ENCODE measurements at regions not wholly inside any gene's neighbourhood (a gene's known extent, or its start where the extent isn't known, plus 50 kb on each side); places are given as distances from the start of the nearest gene placed in this dataset.

DNA sequence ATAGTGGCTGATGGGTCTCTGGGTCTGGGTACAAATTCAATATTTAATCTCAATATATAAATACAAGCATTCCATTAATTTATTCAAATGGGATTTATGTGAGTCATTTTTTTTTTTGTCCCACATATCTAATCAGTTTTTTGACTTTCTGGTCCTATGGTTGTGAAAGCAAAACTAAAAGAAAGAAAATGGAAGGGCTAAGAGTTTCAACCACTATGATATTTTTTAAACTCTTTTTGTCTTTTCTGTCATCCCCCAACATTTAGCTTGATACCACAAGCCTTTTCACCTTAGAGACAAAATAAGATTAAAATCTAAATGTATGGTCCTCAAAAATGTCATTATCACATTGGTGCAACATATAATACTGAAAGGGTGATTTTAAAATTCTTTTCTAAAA, 602.7 kb upstream of the CHRM3 start:
- TF ChIP-seq SNAI2 (CRISPR knock-in tag; IDR thresholded peaks at IDR 0.05) (no peak), ARNTL (CRISPR knock-in tag; IDR thresholded peaks at IDR 0.05; ENCODE audit: borderline replicate concordance, low read depth) (no peak), RARB (CRISPR knock-in tag; IDR thresholded peaks at IDR 0.05) (no peak), TOX (CRISPR knock-in tag; IDR thresholded peaks at IDR 0.05; ENCODE audit: borderline replicate concordance) (no peak), TCF4 (CRISPR knock-in tag; IDR thresholded peaks at IDR 0.05; ENCODE audit: borderline replicate concordance) (no peak), CSRNP3 (CRISPR knock-in tag; IDR thresholded peaks at IDR 0.05) (no peak)
- TF ChIP-seq, protein P1, sequence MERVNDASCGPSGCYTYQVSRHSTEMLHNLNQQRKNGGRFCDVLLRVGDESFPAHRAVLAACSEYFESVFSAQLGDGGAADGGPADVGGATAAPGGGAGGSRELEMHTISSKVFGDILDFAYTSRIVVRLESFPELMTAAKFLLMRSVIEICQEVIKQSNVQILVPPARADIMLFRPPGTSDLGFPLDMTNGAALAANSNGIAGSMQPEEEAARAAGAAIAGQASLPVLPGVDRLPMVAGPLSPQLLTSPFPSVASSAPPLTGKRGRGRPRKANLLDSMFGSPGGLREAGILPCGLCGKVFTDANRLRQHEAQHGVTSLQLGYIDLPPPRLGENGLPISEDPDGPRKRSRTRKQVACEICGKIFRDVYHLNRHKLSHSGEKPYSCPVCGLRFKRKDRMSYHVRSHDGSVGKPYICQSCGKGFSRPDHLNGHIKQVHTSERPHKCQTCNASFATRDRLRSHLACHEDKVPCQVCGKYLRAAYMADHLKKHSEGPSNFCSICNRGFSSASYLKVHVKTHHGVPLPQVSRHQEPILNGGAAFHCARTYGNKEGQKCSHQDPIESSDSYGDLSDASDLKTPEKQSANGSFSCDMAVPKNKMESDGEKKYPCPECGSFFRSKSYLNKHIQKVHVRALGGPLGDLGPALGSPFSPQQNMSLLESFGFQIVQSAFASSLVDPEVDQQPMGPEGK (CRISPR knock-in tag; IDR thresholded peaks at IDR 0.05; ENCODE audit: borderline replicate concordance): no peak

Measured in SK-N-SH treated with all-trans-retinoic acid at 6 μM for 48 hours (cell line).